Sigmoid colon (tissue), 4 donors: ENCODE measurements at regions not wholly inside any gene's neighbourhood (a gene's known extent, or its start where the extent isn't known, plus 50 kb on each side); places are given as distances from the start of the nearest gene placed in this dataset.

Experiments
- POLR2AphosphoS5 ChIP-seq, 4 donors: sonication (generic); formaldehyde crosslinking; IDR thresholded peaks; one replicate each; pipeline ENCODE4 v1.6.1; 2017; ENCODE audit warnings: antibody characterized with exemption in 4 of 4
- TF ChIP-seq, protein P1 (sequence below), 4 experiments: fragments of 450-650 bp in 3 of 4; fragments of 200-600 bp in 1 of 4; IDR thresholded peaks; one replicate each; pipeline ENCODE4 v1.5.1; 2016 to 2019; ENCODE audit warnings: antibody characterized with exemption in 4 of 4, mild to moderate bottlenecking in 3 of 4, moderate library complexity in 2 of 4

DNA sequence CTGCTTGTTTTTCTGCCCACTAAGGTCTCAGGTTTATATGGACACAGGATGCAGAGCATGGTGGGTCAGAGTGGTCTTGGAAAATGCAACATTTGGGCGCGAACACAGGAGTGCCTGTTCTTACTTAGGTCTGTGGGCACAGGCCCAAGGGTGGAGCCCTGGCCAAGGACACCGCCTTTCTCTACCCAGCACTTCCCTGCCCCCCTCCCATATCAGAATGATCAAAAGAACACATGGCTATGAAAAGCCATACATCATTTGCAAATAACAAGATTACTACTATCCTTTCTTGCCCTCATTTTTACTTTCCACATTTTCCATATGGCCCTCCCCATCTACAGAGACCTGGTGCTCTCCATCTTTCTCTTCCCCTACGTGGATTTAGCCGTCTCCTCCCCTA is 162.2 kb downstream of the ENC1 start:
- TF ChIP-seq, protein P1, sequence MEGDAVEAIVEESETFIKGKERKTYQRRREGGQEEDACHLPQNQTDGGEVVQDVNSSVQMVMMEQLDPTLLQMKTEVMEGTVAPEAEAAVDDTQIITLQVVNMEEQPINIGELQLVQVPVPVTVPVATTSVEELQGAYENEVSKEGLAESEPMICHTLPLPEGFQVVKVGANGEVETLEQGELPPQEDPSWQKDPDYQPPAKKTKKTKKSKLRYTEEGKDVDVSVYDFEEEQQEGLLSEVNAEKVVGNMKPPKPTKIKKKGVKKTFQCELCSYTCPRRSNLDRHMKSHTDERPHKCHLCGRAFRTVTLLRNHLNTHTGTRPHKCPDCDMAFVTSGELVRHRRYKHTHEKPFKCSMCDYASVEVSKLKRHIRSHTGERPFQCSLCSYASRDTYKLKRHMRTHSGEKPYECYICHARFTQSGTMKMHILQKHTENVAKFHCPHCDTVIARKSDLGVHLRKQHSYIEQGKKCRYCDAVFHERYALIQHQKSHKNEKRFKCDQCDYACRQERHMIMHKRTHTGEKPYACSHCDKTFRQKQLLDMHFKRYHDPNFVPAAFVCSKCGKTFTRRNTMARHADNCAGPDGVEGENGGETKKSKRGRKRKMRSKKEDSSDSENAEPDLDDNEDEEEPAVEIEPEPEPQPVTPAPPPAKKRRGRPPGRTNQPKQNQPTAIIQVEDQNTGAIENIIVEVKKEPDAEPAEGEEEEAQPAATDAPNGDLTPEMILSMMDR (IDR thresholded peaks at IDR 0.05) = no peak
- TF ChIP-seq POLR2AphosphoS5 (IDR thresholded peaks at IDR 0.05) = no peak
